SK-N-SH (cell line): ENCODE measurements at regions not wholly inside any gene's neighbourhood (a gene's known extent, or its start where the extent isn't known, plus 50 kb on each side); places are given as distances from the start of the nearest gene placed in this dataset.
"Not testable (repeated sequence)": the region's sequence is repeated elsewhere in the genome, so short reads cannot be mapped to it uniquely, and the experiment has no call there.

Experiments
- CTCF ChIA-PET: fragments of 300-600, 350-600 bp; formaldehyde crosslinking; extraction: SDS; loops from one replicate; lab custom pipeline; 2021; lab: Yijun Ruan, JAX
- POLR2A ChIA-PET: fragments of 350-600 bp; sonication (Branson Sonifier 250); formaldehyde crosslinking; extraction: SDS; loops from one replicate; lab custom pipeline; 2020; ENCODE audit warnings: antibody characterized with exemption, inconsistent platforms; lab: Yijun Ruan, JAX
- DNase-seq: peaks from one replicate; pipeline ENCODE4 v3.0.0; 2012
- H2AFZ ChIP-seq: fragments of 200-600 bp; sonication (generic); 2 replicates; pipeline ENCODE4 v1.8.1; 2016; ENCODE audit warnings: antibody characterized with exemption, mild to moderate bottlenecking, low read depth
- H3F3A ChIP-seq: fragments of 200-600 bp; sonication (generic); replicated peaks from 2 replicates; pipeline ENCODE3; 2016; ENCODE audit warnings: antibody characterized with exemption, mild to moderate bottlenecking; ENCODE audit not compliant: insufficient read depth
- H3K27ac ChIP-seq, 2 experiments: fragments of 200-500 bp in 1 of 2; fragments of 200-600 bp in 1 of 2; sonication (Bioruptor generic) in 1 of 2; sonication (generic), shearing (Covaris generic) in 1 of 2; 2 replicates each; pipeline versions ENCODE4 v1.5.1 to v1.6.1; 2014 to 2016; ENCODE audit warnings: low read depth in 2 of 2, inconsistent platforms in 1 of 2, low read length in 1 of 2, mild to moderate bottlenecking in 1 of 2, mixed read lengths in 1 of 2
- H3K27me3 ChIP-seq: fragments of 200-600 bp; sonication (generic), shearing (Covaris generic); 2 replicates; pipeline ENCODE4 v1.6.1; 2016; ENCODE audit warnings: mixed run types; ENCODE audit not compliant: insufficient read depth
- H3K36me3 ChIP-seq, 2 experiments: fragments of 200-500 bp in 1 of 2; fragments of 200-600 bp in 1 of 2; sonication (Bioruptor generic) in 1 of 2; sonication (generic) in 1 of 2; replicated peaks in 1 of 2; 2 replicates each; pipeline versions ENCODE3 to v1.5.1; 2014 to 2016; ENCODE audit warnings: low read length in 1 of 2, mild to moderate bottlenecking in 1 of 2; ENCODE audit not compliant: insufficient read depth in 2 of 2, control insufficient read depth in 1 of 2
- H3K4me1 ChIP-seq, 2 experiments: fragments of 200-500 bp in 1 of 2; fragments of 200-600 bp in 1 of 2; sonication (Bioruptor generic) in 1 of 2; sonication (generic), shearing (Covaris generic) in 1 of 2; 2 replicates each; pipeline versions ENCODE4 v1.5.1 to v1.6.1; 2014 to 2016; ENCODE audit warnings: low read depth in 1 of 2, low read length in 1 of 2, mixed run types in 1 of 2; ENCODE audit not compliant: insufficient read depth in 2 of 2, control insufficient read depth in 1 of 2
- H3K4me2 ChIP-seq: fragments of 200-600 bp; sonication (generic), shearing (Covaris generic); 2 replicates; pipeline ENCODE4 v1.6.1; 2017; ENCODE audit warnings: mixed run types
- H3K4me3 ChIP-seq, 2 experiments: fragments of 200-500 bp in 1 of 2; fragments of 200-600 bp in 1 of 2; sonication (Bioruptor generic) in 1 of 2; sonication (generic), shearing (Covaris generic) in 1 of 2; 2 replicates each; pipeline versions ENCODE4 v1.5.1 to v1.8.1; 2014 to 2016; ENCODE audit warnings: low read depth in 2 of 2, inconsistent platforms in 1 of 2, low read length in 1 of 2, mild to moderate bottlenecking in 1 of 2, mixed read lengths in 1 of 2, moderate library complexity in 1 of 2
- H3K79me2 ChIP-seq: fragments of 200-600 bp; sonication (generic); 2 replicates; pipeline ENCODE4 v1.8.1; 2017; ENCODE audit warnings: mild to moderate bottlenecking; ENCODE audit not compliant: insufficient read depth
- H3K9ac ChIP-seq: fragments of 200-600 bp; sonication (generic); 2 replicates; pipeline ENCODE4 v1.6.1; 2017; ENCODE audit warnings: mixed run types
- H3K9me2 ChIP-seq: fragments of 200-600 bp; sonication (generic); 2 replicates; pipeline ENCODE4 v1.6.1; 2017; ENCODE audit warnings: mixed run types
- H3K9me3 ChIP-seq: fragments of 200-600 bp; sonication (generic); 2 replicates; pipeline ENCODE4 v1.6.1; 2017; ENCODE audit warnings: mixed run types, mild to moderate bottlenecking, moderate library complexity
- H4K20me1 ChIP-seq: fragments of 200-600 bp; sonication (generic); 2 replicates; pipeline ENCODE4 v1.6.1; 2017; ENCODE audit warnings: mild to moderate bottlenecking, mixed run types; ENCODE audit not compliant: insufficient read depth
- ELF1 ChIP-seq: IDR thresholded peaks from 2 replicates; pipeline ENCODE4 v1.4.0; 2012
- EZH2phosphoT487 ChIP-seq: fragments of 200-600 bp; sonication (generic); IDR thresholded peaks from 2 replicates; pipeline ENCODE4 v1.6.1; 2017; ENCODE audit warnings: low read depth, mixed run types, mild to moderate bottlenecking, antibody characterized with exemption, moderate library complexity, borderline replicate concordance
- FOXJ3 ChIP-seq: sonication (generic); formaldehyde crosslinking; IDR thresholded peaks from 2 replicates; pipeline ENCODE4 v1.5.1; 2020; ENCODE audit warnings: mild to moderate bottlenecking, missing genetic modification reagents
- JUND ChIP-seq: IDR thresholded peaks from 2 replicates; pipeline ENCODE4 v1.4.0; 2012
- MAX ChIP-seq: IDR thresholded peaks from 2 replicates; pipeline ENCODE4 v1.4.0; 2012; ENCODE audit warnings: low read depth
- MXI1 ChIP-seq: IDR thresholded peaks from 2 replicates; pipeline ENCODE4 v1.6.1; 2012; ENCODE audit warnings: mild to moderate bottlenecking, low read depth, low read length, improper control_type of control experiment
- NFIC ChIP-seq: IDR thresholded peaks from 2 replicates; pipeline ENCODE4 v1.4.0; 2012; ENCODE audit warnings: borderline replicate concordance
- NRF1 ChIP-seq: IDR thresholded peaks from 2 replicates; pipeline ENCODE4 v1.6.1; 2012; ENCODE audit warnings: low read depth, mild to moderate bottlenecking, low read length
- PBX3 ChIP-seq: IDR thresholded peaks from 2 replicates; pipeline ENCODE4; 2012
- RCOR1 ChIP-seq: fragments of 150-350 bp; IDR thresholded peaks from 2 replicates; pipeline ENCODE4 v1.6.1; 2017; ENCODE audit warnings: antibody characterized with exemption, low read length
- RFX5 ChIP-seq: IDR thresholded peaks from 2 replicates; pipeline ENCODE4 v1.6.1; 2012; ENCODE audit warnings: mild to moderate bottlenecking, improper control_type of control experiment, low read length
- SIN3A ChIP-seq: IDR thresholded peaks from 2 replicates; pipeline ENCODE4 v1.6.1; 2012; ENCODE audit warnings: low read depth, mild to moderate bottlenecking, low read length, moderate library complexity, borderline replicate concordance
- USF1 ChIP-seq: IDR thresholded peaks from 2 replicates; pipeline ENCODE4 v1.4.0; 2012; ENCODE audit warnings: low read depth, borderline replicate concordance
- USF2 ChIP-seq: fragments of 150-350 bp; IDR thresholded peaks from 2 replicates; pipeline ENCODE4 v1.6.1; 2017; ENCODE audit warnings: antibody characterized with exemption, low read length, low read depth, borderline replicate concordance
- ZBTB33 ChIP-seq: IDR thresholded peaks from 2 replicates; pipeline ENCODE4 v1.4.0; 2012; ENCODE audit warnings: low read depth, borderline replicate concordance
- WGBS: methylation state at CpG from one replicate; pipeline ENCODE4 v1.1.6; 2017; ENCODE audit warnings: low lambda C conversion rate; 5-methylcytosine and 5-hydroxymethylcytosine counted together

GRCh38 chr4:164596927-164597326, 157.0 kb upstream of the SMIM31 start:
- no peaks in the 10 kb centered on the region for H3K9me2 ChIP-seq
- H3K79me2 ChIP-seq = no peaks in the 10 kb centered on the region
- no peaks in the 10 kb centered on the region for H4K20me1 ChIP-seq
- no peak overlapping the region for H3K4me2 ChIP-seq
- no peak for DNase-seq
- TF ChIP-seq PBX3 = no peak
- H3K27me3 ChIP-seq = no peaks in the 10 kb centered on the region
- H3K9me3 ChIP-seq = peaks cover 6% of the 10 kb centered on the region; the same call in 1 of the 2 replicates
- 0% methylated on average over 1 of the region's 1 CpG for WGBS
- H3K36me3 ChIP-seq = no peaks in the 10 kb centered on the region
- H3K4me1 ChIP-seq = no peaks in the 10 kb centered on the region
- H3K27ac ChIP-seq = no peak overlapping the region
- H2AFZ ChIP-seq = no peak overlapping the region
- POLR2A ChIA-PET = no interaction called here
- H3K9ac ChIP-seq = no peak overlapping the region
- CTCF ChIA-PET = no interaction called here
- no peak overlapping the region for H3K4me3 ChIP-seq
- H3F3A ChIP-seq = no peaks in the 10 kb centered on the region

GRCh38 chr4:164601653-164602052, 152.3 kb upstream of the SMIM31 start:
- Histone ChIP-seq H3K36me3 (no peaks in the 10 kb centered on the region), H4K20me1 (no peaks in the 10 kb centered on the region), H3K9ac (no peak overlapping the region), H3K9me2 (no peaks in the 10 kb centered on the region), H3K4me2 (no peak overlapping the region), H3K4me3 (no peak overlapping the region), H3K4me1 (no peaks in the 10 kb centered on the region), H3K9me3 (peaks cover 6% of the 10 kb centered on the region; the same call in 1 of the 2 replicates), H3K27ac (no peak overlapping the region), H2AFZ (no peak overlapping the region), H3F3A (no peaks in the 10 kb centered on the region), H3K27me3 (no peaks in the 10 kb centered on the region), H3K79me2 (no peaks in the 10 kb centered on the region)
- DNase-seq = no peak
- ChIA-PET CTCF (no interaction called here), POLR2A (no interaction called here)
- 0% methylated on average over 1 of the region's 1 CpG for WGBS
- TF ChIP-seq SIN3A (no peak), NRF1 (no peak), ZBTB33 (no peak), JUND (no peak), RFX5 (no peak), FOXJ3 (CRISPR knock-in tag) (no peak), PBX3 (no peak), MAX (no peak), EZH2phosphoT487 (no peak), MXI1 (no peak), ELF1 (no peak), NFIC (no peak), RCOR1 (no peak), USF1 (no peak), USF2 (no peak)

GRCh38 chr4:164605791-164606190, 148.1 kb upstream of the SMIM31 start:
- WGBS = 18% methylated on average over 6 of the region's 6 CpGs
- POLR2A ChIA-PET, H3K9ac ChIP-seq, H3K4me2 ChIP-seq, H3K27ac ChIP-seq, H3K27me3 ChIP-seq, H3K4me1 ChIP-seq, H3K4me3 ChIP-seq, H3K9me2 ChIP-seq, H3K9me3 ChIP-seq, DNase-seq, H3F3A ChIP-seq, H4K20me1 ChIP-seq, H3K79me2 ChIP-seq, H2AFZ ChIP-seq, H3K36me3 ChIP-seq, CTCF ChIA-PET: not testable (repeated sequence)
